LNCAP (cell line): ENCODE measurements at regions not wholly inside any gene's neighbourhood (a gene's known extent, or its start where the extent isn't known, plus 50 kb on each side); places are given as distances from the start of the nearest gene placed in this dataset.

Experiments
- CTCF ChIP-seq: fragments of 450-650 bp; IDR thresholded peaks from 2 replicates; pipeline ENCODE4 v1.5.1; 2017; ENCODE audit warnings: mild to moderate bottlenecking

- no peak for TF ChIP-seq CTCF
Observed at GRCh38 chr17:77604973-77605313, 353.6 kb upstream of the TNRC6C start.

- TF ChIP-seq CTCF = no peak
Observed at GRCh38 chr17:77606146-77606864, 352.2 kb upstream of the TNRC6C start.

GRCh38 chr17:77606865-77607210 is 351.7 kb upstream of the TNRC6C start:
- peak; percentile 37 for TF ChIP-seq CTCF

GRCh38 chr17:77607606-77608005 is 350.9 kb upstream of the TNRC6C start:
- no peak for TF ChIP-seq CTCF

- no peak for TF ChIP-seq CTCF
Observed at GRCh38 chr17:77608431-77608830, 350.1 kb upstream of the TNRC6C start.

GRCh38 chr17:77609553-77610517 is 348.7 kb upstream of the TNRC6C start:
- no peak for TF ChIP-seq CTCF

GRCh38 chr17:77610518-77610893 is 348.0 kb upstream of the TNRC6C start:
- no peak for TF ChIP-seq CTCF
